ENCODE measurements at regions not wholly inside any gene's neighbourhood (a gene's known extent, or its start where the extent isn't known, plus 50 kb on each side); places are given as distances from the start of the nearest gene placed in this dataset.

DNA sequence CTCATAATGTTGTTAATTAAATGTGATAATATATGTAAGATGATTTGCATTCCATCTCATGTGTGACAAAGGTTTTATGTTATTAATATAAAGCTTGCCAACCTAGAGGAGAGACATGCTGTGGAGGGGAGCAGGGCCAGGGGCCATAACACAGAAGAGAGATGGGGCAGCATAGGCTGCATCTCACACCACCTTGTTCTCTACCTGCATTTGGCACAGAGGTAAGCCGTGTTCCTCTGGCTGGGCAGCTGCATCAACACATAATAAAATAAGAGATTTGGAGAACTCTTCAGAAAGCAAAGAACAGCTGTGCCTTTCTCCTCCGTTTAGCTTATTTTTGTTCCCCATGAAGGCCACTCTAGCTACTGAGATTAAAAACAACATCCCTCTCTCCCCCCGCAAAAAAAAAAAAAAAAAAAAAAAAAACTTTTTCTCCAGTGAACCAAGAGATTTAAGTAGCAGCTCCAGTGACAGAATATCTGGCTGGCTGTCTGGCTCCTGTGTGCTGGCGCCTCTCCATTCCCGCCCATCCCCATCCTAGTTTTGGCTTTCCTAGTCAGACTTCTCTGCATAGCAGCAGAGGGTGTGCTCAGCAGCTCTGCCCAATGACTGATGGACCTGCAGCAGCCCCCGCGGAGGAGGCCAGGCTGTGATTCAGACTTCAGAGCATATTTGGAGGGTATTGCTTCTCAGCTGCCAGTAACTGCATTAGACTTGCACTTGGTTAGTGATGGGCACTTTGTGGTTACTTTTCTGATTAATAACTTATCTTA is 52.2 kb upstream of the STXBP5L start:
- no peak overlapping the region for H3K27ac Mint-ChIP-seq

More for the DNA sequence above, 52.2 kb upstream of the STXBP5L start:
- peaks cover 23% of the 10 kb centered on the region for H3K4me1 Mint-ChIP-seq
- H3K4me1 ChIP-seq (ENCODE audit: control insufficient read depth, insufficient read depth, low read length), result peaks cover 17% of the 10 kb centered on the region
- H3K9ac ChIP-seq (ENCODE audit: extremely low read depth, low read length, poor library complexity, severe bottlenecking), result no peak overlapping the region
- no peak overlapping the region for H3K4me3 Mint-ChIP-seq
- no peaks in the 10 kb centered on the region for H3K9me3 Mint-ChIP-seq
- TF ChIP-seq, protein P1, sequence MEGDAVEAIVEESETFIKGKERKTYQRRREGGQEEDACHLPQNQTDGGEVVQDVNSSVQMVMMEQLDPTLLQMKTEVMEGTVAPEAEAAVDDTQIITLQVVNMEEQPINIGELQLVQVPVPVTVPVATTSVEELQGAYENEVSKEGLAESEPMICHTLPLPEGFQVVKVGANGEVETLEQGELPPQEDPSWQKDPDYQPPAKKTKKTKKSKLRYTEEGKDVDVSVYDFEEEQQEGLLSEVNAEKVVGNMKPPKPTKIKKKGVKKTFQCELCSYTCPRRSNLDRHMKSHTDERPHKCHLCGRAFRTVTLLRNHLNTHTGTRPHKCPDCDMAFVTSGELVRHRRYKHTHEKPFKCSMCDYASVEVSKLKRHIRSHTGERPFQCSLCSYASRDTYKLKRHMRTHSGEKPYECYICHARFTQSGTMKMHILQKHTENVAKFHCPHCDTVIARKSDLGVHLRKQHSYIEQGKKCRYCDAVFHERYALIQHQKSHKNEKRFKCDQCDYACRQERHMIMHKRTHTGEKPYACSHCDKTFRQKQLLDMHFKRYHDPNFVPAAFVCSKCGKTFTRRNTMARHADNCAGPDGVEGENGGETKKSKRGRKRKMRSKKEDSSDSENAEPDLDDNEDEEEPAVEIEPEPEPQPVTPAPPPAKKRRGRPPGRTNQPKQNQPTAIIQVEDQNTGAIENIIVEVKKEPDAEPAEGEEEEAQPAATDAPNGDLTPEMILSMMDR (conservative IDR thresholded peaks at IDR 0.05), result no peak
- H3K36me3 ChIP-seq (ENCODE audit: control insufficient read depth, insufficient read depth, low read length), result no peaks in the 10 kb centered on the region
- H3K9me3 ChIP-seq (ENCODE audit: control insufficient read depth, low read length), result no peaks in the 10 kb centered on the region
- no peaks in the 10 kb centered on the region for H3K27me3 ChIP-seq (ENCODE audit: control insufficient read depth, insufficient read depth, low read length, poor library complexity, severe bottlenecking)
- no peaks in the 10 kb centered on the region for H3K36me3 Mint-ChIP-seq (ENCODE audit: low read depth)
- no peaks in the 10 kb centered on the region for H3K27me3 Mint-ChIP-seq (ENCODE audit: insufficient read depth)
- peak; percentile 61 for DNase-seq
- 81 to 83% methylated on average over 3 to 7 of the region's 7 CpGs for WGBS, 2 experiments (ENCODE audit: insufficient coverage in 1 of 2, insufficient read length in 1 of 2)
- no peak overlapping the region for H3K4me3 ChIP-seq (ENCODE audit: low read length)
- H3K27ac ChIP-seq (ENCODE audit: low read depth, low read length), result no peak overlapping the region

Measured in endodermal cell (in vitro differentiated cells).